VCaP (cell line): ENCODE measurements at regions not wholly inside any gene's neighbourhood (a gene's known extent, or its start where the extent isn't known, plus 50 kb on each side); places are given as distances from the start of the nearest gene placed in this dataset.

Source experiments
- H3K27ac ChIP-seq: fragments of 450-650 bp; 2 replicates; pipeline ENCODE4 v1.5.1; 2017
- TF ChIP-seq, protein P1 (sequence below): fragments of 450-650 bp; conservative IDR thresholded peaks from 2 replicates; pipeline ENCODE4 v1.5.1; 2017; ENCODE audit warnings: mild to moderate bottlenecking, moderate library complexity

DNA sequence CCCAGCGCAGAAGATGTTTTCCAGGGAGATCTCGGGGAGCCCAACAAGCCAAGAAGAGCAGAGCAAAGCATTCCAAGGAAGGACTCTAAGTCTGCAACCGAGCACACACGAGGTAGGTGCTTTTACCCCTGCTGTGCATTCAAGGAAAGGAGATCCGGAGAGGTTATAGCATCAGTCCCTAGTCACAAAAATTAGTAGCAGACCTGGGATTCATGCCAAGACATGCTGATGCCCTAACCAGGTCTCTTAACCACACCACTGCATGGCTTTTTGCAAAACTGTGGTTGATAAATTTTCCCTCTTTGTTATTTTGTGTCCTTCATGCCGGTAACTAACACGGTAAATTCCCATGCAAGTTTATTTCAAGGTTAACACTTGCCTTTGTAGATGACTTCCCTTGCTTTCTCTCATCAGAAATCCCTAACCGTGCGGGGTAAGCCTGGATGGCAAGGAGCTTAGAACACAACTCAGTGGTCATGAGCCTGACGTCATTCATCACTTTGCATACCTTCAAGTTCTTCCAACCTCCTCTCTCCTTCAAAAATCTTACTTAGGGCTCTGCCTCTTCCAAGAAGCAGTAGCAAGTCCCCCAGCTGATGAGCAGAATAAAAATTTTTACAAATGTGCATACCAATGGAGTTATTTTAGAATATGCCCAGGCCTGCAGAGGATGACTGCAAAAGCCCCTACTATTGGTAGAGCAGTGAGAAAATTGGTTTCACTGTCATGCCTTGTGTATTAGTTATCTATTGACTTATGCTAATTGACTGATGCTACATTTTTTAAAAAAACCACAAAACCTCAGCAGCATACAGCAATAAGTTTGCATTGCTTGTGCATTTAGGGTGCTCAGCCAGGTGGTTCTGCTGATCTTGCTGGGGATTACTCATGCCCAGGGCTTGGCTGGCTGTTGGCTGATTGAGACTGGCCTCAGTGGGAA is 465.1 kb downstream of the MN1 start:
- H3K27ac ChIP-seq = no peak overlapping the region
- TF ChIP-seq, protein P1, sequence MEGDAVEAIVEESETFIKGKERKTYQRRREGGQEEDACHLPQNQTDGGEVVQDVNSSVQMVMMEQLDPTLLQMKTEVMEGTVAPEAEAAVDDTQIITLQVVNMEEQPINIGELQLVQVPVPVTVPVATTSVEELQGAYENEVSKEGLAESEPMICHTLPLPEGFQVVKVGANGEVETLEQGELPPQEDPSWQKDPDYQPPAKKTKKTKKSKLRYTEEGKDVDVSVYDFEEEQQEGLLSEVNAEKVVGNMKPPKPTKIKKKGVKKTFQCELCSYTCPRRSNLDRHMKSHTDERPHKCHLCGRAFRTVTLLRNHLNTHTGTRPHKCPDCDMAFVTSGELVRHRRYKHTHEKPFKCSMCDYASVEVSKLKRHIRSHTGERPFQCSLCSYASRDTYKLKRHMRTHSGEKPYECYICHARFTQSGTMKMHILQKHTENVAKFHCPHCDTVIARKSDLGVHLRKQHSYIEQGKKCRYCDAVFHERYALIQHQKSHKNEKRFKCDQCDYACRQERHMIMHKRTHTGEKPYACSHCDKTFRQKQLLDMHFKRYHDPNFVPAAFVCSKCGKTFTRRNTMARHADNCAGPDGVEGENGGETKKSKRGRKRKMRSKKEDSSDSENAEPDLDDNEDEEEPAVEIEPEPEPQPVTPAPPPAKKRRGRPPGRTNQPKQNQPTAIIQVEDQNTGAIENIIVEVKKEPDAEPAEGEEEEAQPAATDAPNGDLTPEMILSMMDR = no peak

DNA sequence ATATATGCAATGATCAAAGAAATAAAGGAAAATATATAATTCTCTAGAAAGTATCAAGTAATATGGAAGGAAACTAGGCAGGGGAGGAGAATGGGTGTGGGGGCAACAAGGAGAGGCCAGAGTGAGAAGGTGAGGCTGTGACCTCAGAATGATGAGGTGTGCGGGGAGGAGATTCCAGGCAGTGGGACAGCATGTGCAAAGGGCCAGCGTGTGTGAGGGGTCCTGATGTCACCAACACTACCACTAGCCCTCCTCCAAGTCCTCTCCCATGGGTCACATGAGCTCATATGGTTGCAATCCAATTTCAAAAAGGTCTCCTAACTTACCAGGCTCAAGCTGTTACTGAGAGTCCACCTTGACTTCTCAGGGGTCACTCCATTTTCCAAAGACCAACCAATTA is 463.9 kb downstream of the MN1 start:
- TF ChIP-seq, protein P1 = no peak

DNA sequence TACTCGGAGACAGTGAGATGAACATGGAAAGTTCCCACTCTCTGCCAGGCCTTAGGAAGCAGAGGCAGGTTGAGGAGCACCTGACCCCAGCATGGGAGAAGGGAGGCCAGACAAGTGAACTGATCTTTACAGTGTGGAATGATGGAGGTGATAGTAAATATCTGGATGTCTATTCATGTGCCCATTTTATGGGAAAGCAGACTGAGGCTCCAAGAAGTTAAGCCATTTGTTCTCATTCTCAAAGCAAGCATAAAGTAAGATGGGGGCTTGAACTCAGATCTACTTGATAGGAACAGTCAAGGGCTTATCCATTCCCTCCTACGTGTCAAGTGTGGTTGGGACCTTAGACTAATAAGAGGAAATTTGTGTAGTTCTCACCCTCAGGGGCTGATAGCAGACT is 461.5 kb downstream of the MN1 start:
- TF ChIP-seq, protein P1 = no peak
- H3K27ac ChIP-seq = no peak overlapping the region

More for the DNA sequence above, 463.9 kb downstream of the MN1 start:
- H3K27ac ChIP-seq = no peak overlapping the region

DNA sequence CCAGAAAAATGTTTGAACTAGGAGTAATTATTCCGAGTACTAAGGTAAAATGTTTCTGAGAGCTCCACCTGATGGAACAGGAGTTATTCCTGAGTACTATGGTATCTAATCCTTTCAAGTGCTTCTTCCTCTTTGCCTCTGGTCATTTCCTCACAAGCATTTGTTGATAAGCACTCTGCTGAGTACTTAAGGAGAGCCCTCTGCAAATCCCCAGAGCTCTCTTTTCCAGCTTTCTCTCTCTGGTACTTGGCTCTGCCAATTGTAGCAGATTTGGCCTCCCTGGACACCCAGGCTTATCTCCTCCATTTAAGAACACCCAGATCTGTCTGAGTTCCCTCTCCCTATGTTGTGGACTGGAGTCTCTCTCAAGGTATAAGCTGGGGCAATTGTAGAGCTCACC is 457.0 kb downstream of the MN1 start:
- TF ChIP-seq, protein P1 = no peak
- H3K27ac ChIP-seq = no peak overlapping the region

DNA sequence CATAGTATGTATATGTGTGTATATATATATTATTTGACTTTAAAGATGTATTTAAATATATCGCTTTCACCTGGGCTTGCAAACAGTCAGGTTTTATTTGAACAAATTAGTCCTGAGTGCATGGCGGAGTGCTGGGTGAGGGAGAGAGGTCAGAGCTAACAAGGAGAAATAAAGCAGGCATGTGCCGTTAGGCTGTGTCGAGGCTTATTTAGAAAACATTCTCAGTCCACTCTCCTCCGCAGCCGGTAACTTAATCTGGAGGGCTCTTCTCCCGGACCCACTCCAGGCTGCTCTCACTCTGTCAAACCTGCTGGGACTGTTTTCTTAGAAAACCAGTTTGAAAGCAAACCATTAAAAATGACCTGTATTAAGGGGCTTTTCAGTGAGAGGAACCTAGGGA is 455.9 kb downstream of the MN1 start:
- TF ChIP-seq, protein P1 = no peak
- peak overlapping the region; percentile 42 for H3K27ac ChIP-seq

DNA sequence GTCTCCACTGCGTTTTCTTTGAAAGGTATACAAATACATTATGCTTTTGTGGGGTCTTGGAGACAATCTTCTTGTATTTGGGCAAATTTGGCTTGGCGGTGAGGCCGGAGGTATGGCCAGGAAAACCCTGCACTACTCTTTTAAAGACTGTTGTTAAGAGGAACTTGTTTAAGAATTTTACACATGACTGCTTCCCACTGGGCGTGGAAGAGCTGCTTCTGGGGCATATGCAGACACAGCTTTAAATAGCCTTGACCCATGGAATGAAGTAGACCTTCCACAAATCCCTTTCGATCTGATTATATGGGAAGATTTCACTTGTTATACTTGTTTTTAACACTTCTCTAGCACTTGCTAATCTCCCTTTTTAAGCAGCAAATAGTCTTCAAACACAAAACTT is 453.6 kb downstream of the MN1 start:
- TF ChIP-seq, protein P1 = no peak
- no peak overlapping the region for H3K27ac ChIP-seq

DNA sequence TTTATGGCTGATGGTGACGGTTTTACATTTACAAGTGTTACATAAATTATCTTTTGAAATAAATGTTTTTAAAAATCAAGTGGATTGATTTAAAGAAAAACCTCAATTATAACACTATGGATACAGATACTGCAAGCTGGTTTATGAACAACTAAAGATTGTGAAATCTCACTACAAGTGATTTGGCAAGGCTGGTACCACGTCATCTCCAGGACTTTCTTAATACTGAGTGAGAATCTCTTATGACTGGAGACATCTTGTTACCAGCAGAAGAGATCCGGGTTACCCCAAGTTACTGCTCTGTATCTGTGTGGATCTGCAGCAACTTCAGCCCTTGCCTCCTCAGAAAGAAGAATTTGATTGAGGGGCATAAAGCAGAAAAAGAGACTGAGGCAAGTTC is 452.9 kb downstream of the MN1 start:
- H3K27ac ChIP-seq = no peak overlapping the region
- TF ChIP-seq, protein P1 = no peak
